SK-N-SH (cell line): ENCODE measurements at regions not wholly inside any gene's neighbourhood (a gene's known extent, or its start where the extent isn't known, plus 50 kb on each side); places are given as distances from the start of the nearest gene placed in this dataset.

Experiments
- ELF1 ChIP-seq: IDR thresholded peaks from 2 replicates; pipeline ENCODE4 v1.4.0; 2012
- EP300 ChIP-seq, 2 experiments: IDR thresholded peaks; 2 replicates each; pipeline versions ENCODE4 v1.4.0 to v1.6.1; 2012; ENCODE audit warnings: borderline replicate concordance in 1 of 2, low read depth in 1 of 2, low read length in 1 of 2
- MAX ChIP-seq: IDR thresholded peaks from 2 replicates; pipeline ENCODE4 v1.4.0; 2012; ENCODE audit warnings: low read depth
- MEF2A ChIP-seq: IDR thresholded peaks from 2 replicates; pipeline ENCODE4 v1.4.0; 2012; ENCODE audit warnings: low read depth, borderline replicate concordance
- POLR2AphosphoS5 ChIP-seq: IDR thresholded peaks from 2 replicates; pipeline ENCODE4 v1.6.1; 2012; ENCODE audit warnings: low read depth, low read length
- RCOR1 ChIP-seq: fragments of 150-350 bp; IDR thresholded peaks from 2 replicates; pipeline ENCODE4 v1.6.1; 2017; ENCODE audit warnings: antibody characterized with exemption, low read length
- RFX5 ChIP-seq: IDR thresholded peaks from 2 replicates; pipeline ENCODE4 v1.6.1; 2012; ENCODE audit warnings: mild to moderate bottlenecking, improper control_type of control experiment, low read length
- RXRA ChIP-seq: IDR thresholded peaks from 2 replicates; pipeline ENCODE4 v1.4.0; 2012; ENCODE audit warnings: low read depth, mild to moderate bottlenecking, borderline replicate concordance
- SMC3 ChIP-seq: IDR thresholded peaks from 2 replicates; pipeline ENCODE4 v1.6.1; 2012; ENCODE audit warnings: low read depth, low read length, improper control_type of control experiment
- TAF1 ChIP-seq: IDR thresholded peaks from 2 replicates; pipeline ENCODE4 v1.6.1; 2012; ENCODE audit warnings: low read depth, mild to moderate bottlenecking, low read length, moderate library complexity, borderline replicate concordance
- TF ChIP-seq, protein P1 (sequence below): fragments of 200-600 bp; sonication (generic); IDR thresholded peaks from 2 replicates; pipeline ENCODE4 v1.6.1; 2017; ENCODE audit warnings: antibody characterized with exemption, mild to moderate bottlenecking, moderate library complexity
- TF ChIP-seq, protein P2 (sequence below): IDR thresholded peaks from 2 replicates; pipeline ENCODE4 v1.6.1; 2012; ENCODE audit warnings: mild to moderate bottlenecking, low read depth, low read length, moderate library complexity

DNA sequence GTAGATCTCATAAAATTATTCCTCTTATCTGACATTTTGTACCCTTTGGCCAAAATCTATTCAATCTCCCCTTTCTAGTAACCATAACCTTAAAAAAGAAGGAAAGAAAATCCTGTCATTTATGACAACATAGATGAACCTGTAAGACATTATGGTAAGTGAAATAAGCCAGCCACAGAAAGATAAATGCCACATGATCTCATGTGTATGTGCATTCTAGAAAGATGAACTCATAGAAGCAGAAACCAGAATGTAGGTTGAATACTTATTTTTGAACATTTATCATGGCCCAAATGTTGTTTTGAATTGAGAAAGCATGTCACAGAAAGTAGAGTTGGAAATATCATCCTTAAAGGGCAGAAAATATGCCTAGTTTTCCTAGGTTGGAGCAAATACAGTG lies 1053.6 kb downstream of the SLC6A15 start:
- TF ChIP-seq, protein P1, sequence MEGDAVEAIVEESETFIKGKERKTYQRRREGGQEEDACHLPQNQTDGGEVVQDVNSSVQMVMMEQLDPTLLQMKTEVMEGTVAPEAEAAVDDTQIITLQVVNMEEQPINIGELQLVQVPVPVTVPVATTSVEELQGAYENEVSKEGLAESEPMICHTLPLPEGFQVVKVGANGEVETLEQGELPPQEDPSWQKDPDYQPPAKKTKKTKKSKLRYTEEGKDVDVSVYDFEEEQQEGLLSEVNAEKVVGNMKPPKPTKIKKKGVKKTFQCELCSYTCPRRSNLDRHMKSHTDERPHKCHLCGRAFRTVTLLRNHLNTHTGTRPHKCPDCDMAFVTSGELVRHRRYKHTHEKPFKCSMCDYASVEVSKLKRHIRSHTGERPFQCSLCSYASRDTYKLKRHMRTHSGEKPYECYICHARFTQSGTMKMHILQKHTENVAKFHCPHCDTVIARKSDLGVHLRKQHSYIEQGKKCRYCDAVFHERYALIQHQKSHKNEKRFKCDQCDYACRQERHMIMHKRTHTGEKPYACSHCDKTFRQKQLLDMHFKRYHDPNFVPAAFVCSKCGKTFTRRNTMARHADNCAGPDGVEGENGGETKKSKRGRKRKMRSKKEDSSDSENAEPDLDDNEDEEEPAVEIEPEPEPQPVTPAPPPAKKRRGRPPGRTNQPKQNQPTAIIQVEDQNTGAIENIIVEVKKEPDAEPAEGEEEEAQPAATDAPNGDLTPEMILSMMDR, result no peak
- TF ChIP-seq MAX, result no peak
- no peak for TF ChIP-seq RXRA
- no peak for TF ChIP-seq RCOR1
- TF ChIP-seq RFX5, result no peak
- no peak for TF ChIP-seq EP300 (IDR thresholded peaks at IDR 0.05; ENCODE audit: borderline replicate concordance in 1 of 2, low read depth in 1 of 2, low read length in 1 of 2)
- TF ChIP-seq MEF2A, result no peak
- no peak for TF ChIP-seq SMC3
- TF ChIP-seq TAF1, result no peak
- no peak for TF ChIP-seq POLR2AphosphoS5
- no peak for TF ChIP-seq ELF1
- TF ChIP-seq, protein P2, sequence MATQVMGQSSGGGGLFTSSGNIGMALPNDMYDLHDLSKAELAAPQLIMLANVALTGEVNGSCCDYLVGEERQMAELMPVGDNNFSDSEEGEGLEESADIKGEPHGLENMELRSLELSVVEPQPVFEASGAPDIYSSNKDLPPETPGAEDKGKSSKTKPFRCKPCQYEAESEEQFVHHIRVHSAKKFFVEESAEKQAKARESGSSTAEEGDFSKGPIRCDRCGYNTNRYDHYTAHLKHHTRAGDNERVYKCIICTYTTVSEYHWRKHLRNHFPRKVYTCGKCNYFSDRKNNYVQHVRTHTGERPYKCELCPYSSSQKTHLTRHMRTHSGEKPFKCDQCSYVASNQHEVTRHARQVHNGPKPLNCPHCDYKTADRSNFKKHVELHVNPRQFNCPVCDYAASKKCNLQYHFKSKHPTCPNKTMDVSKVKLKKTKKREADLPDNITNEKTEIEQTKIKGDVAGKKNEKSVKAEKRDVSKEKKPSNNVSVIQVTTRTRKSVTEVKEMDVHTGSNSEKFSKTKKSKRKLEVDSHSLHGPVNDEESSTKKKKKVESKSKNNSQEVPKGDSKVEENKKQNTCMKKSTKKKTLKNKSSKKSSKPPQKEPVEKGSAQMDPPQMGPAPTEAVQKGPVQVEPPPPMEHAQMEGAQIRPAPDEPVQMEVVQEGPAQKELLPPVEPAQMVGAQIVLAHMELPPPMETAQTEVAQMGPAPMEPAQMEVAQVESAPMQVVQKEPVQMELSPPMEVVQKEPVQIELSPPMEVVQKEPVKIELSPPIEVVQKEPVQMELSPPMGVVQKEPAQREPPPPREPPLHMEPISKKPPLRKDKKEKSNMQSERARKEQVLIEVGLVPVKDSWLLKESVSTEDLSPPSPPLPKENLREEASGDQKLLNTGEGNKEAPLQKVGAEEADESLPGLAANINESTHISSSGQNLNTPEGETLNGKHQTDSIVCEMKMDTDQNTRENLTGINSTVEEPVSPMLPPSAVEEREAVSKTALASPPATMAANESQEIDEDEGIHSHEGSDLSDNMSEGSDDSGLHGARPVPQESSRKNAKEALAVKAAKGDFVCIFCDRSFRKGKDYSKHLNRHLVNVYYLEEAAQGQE, result no peak
